GM06990 (cell line): ENCODE measurements at regions not wholly inside any gene's neighbourhood (a gene's known extent, or its start where the extent isn't known, plus 50 kb on each side); places are given as distances from the start of the nearest gene placed in this dataset.

Source experiments
- DNase-seq: peaks from one replicate; pipeline ENCODE4 v3.0.0-alpha.2; 2011; ENCODE audit not compliant: insufficient read length; ENCODE audit errors: extremely low read depth
- H3K27me3 ChIP-seq: replicated peaks from 2 replicates; pipeline ENCODE4 v1.6.0; 2011; ENCODE audit warnings: low read length; ENCODE audit not compliant: control insufficient read depth, insufficient read depth
- H3K36me3 ChIP-seq: 2 replicates; pipeline ENCODE4 v1.5.1; 2011; ENCODE audit warnings: low read length; ENCODE audit not compliant: control insufficient read depth, insufficient read depth
- H3K4me3 ChIP-seq: replicated peaks from 2 replicates; pipeline ENCODE4 v1.5.1; 2011; ENCODE audit warnings: low read depth, mild to moderate bottlenecking, control low read depth, low read length
- TF ChIP-seq, protein P1 (sequence below): IDR thresholded peaks from 2 replicates; pipeline ENCODE4 v1.5.1; 2011; ENCODE audit warnings: low read length, control low read depth, mild to moderate bottlenecking, inconsistent platforms; ENCODE audit not compliant: insufficient read depth, poor library complexity, severe bottlenecking

DNA sequence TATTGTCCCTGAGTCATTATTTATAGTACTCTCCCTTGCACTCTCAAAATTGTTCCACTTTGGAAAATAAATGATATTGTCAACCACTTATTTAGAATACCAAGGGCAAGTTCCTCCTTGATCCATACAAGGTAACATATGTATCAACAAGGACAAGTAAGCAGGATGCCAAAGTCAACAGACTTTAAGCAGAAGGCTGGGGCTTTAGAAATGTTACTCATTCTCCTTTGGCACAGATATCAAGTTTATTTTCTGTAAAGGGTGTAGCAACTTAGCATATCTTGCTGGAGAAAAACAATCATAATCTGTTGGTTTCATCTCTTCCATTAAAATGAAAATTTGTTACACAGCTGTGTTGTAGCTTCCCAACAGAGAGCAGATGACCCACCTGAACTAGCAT is 248.7 kb upstream of the SLC30A5 start:
- no peaks in the 10 kb centered on the region for H3K27me3 ChIP-seq
- H3K36me3 ChIP-seq: no peaks in the 10 kb centered on the region
- H3K4me3 ChIP-seq: no peak overlapping the region
- TF ChIP-seq, protein P1, sequence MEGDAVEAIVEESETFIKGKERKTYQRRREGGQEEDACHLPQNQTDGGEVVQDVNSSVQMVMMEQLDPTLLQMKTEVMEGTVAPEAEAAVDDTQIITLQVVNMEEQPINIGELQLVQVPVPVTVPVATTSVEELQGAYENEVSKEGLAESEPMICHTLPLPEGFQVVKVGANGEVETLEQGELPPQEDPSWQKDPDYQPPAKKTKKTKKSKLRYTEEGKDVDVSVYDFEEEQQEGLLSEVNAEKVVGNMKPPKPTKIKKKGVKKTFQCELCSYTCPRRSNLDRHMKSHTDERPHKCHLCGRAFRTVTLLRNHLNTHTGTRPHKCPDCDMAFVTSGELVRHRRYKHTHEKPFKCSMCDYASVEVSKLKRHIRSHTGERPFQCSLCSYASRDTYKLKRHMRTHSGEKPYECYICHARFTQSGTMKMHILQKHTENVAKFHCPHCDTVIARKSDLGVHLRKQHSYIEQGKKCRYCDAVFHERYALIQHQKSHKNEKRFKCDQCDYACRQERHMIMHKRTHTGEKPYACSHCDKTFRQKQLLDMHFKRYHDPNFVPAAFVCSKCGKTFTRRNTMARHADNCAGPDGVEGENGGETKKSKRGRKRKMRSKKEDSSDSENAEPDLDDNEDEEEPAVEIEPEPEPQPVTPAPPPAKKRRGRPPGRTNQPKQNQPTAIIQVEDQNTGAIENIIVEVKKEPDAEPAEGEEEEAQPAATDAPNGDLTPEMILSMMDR: no peak
- no peak for DNase-seq

DNA sequence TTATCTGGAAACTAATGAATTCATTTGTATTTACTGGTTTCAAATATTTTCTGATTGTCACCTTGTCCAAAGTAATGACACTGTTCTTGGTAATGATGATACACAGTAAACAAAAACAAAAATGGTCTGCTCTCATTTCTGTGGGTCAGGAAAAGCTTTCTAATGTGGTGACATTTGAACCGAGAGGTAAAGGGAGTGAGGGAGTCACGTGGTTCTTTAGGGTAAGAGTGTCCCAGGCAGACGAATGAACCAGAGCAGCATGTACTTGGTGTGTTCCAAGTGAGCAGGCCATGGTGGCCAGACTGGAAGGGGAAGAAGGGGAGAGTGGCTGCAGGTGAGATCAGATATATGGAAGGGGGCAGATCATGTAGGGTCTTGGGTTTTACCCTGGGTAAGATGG is 247.0 kb upstream of the SLC30A5 start:
- no peak for DNase-seq

DNA sequence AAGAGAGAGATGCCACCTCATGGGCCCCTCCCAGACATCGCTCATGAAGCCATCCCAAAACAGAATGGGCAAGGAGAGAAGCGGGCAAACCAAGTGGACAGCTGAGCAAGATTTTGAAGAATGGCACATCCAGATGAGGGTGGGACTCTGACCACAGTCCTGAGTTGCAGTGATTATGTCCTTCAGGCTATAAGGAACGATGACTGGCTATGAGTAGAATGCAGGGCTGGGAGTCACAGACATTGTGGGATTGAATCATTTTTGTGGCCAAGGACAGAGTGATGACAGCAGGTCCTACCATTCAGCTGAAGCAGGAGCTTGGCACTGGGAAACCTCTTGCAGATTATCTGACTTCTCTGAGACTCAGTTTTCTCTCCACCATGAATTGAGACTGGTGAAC is 245.7 kb upstream of the SLC30A5 start:
- DNase-seq: no peak
- no peaks in the 10 kb centered on the region for H3K36me3 ChIP-seq
- H3K4me3 ChIP-seq: no peak overlapping the region
- H3K27me3 ChIP-seq: no peaks in the 10 kb centered on the region
- TF ChIP-seq, protein P1: no peak

More for the DNA sequence above, 247.0 kb upstream of the SLC30A5 start:
- TF ChIP-seq, protein P1: no peak
- Histone ChIP-seq H3K36me3 (no peaks in the 10 kb centered on the region), H3K27me3 (no peaks in the 10 kb centered on the region), H3K4me3 (no peak overlapping the region)

DNA sequence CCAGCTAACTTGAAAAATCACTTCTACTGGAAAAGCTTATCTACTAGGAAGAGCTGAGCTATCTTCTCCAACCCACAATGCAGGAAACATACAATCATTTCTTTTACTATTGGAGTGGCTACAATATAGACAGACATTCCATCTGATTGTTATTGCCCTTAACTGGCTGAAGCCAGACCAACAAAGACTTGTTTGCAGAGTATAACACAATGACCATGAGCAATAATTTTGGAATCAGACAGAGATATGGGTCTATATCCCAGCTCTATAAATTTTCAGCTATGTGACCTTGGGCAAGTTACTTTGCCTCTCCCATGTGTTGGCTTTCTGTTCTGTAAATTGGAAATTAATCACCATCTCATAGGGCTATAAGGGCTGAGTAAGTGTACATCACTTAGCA is 244.7 kb upstream of the SLC30A5 start:
- Histone ChIP-seq H3K36me3 (no peaks in the 10 kb centered on the region), H3K27me3 (no peaks in the 10 kb centered on the region), H3K4me3 (no peak overlapping the region)
- no peak for DNase-seq
- TF ChIP-seq, protein P1: no peak

DNA sequence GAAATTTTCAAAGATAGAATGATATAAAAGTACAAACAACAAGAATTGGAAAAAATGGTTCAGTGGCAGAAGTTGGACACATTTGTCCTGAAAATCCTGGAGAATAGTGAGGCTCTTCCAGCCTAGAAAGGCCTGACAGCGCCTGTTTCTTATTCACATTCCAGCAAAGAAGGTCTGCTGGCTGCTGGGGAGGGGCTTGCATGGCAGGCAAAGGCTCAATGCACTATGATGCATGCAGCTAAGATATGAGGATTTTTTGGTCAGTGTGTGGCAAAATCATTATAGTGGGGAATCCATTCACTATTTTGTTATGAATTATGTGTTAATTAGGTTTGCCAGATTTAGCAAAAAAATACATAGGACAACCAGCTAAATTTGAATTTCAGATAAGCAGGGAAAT is 243.9 kb upstream of the SLC30A5 start:
- TF ChIP-seq, protein P1: no peak
- Histone ChIP-seq H3K27me3 (no peaks in the 10 kb centered on the region), H3K4me3 (no peak overlapping the region), H3K36me3 (no peaks in the 10 kb centered on the region)
- DNase-seq: no peak

DNA sequence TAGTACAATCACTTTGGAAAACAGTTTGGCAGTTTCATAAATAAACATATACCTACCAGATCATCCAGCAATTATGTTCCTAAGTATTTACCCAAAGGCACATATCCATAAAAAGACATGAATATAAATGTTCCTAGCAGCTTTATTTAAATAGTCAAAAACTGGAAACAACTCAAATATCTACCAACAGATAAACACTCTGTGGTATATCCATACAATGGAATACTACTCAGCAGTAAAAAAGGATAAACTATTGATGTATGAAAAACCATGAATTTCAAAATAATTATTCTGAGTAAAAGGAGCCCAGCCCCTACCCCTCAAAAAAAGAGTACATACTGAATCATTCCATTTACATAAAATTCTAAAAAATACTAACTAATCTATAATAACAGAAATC is 232.7 kb upstream of the SLC30A5 start:
- DNase-seq: no peak
- TF ChIP-seq, protein P1: no peak
- Histone ChIP-seq H3K36me3 (no peaks in the 10 kb centered on the region), H3K27me3 (no peaks in the 10 kb centered on the region), H3K4me3 (no peak overlapping the region)
